RWPE2 (cell line): ENCODE measurements at regions not wholly inside any gene's neighbourhood (a gene's known extent, or its start where the extent isn't known, plus 50 kb on each side); places are given as distances from the start of the nearest gene placed in this dataset.
"Not testable (repeated sequence)": the region's sequence is repeated elsewhere in the genome, so short reads cannot be mapped to it uniquely, and the experiment has no call there.

Source experiments
- ATAC-seq: fragments of 200-7000 bp; cut with Tn5 transposase; 3 replicates; pipeline ENCODE4 v1.9.1; 2021; ENCODE audit warnings: low read depth
- DNase-seq: peaks from one replicate; pipeline ENCODE4 v3.0.0-alpha.2; 2020; ENCODE audit warnings: low spot score
- H3K27ac ChIP-seq: fragments of 450-650 bp; 2 replicates; pipeline ENCODE4 v1.5.1; 2017; ENCODE audit warnings: mild to moderate bottlenecking; ENCODE audit not compliant: poor library complexity, severe bottlenecking
- H3K27me3 ChIP-seq: fragments of 250-450 bp; sonication (Bioruptor Pico); 2 replicates; pipeline ENCODE4 v1.5.1; 2021; ENCODE audit warnings: mild to moderate bottlenecking, moderate library complexity; ENCODE audit not compliant: insufficient read depth, poor library complexity, severe bottlenecking
- H3K36me3 ChIP-seq: fragments of 250-450 bp; sonication (Bioruptor Pico); 2 replicates; pipeline ENCODE4 v1.5.1; 2020; ENCODE audit warnings: low read depth, mild to moderate bottlenecking, moderate library complexity
- H3K4me1 ChIP-seq: fragments of 250-450 bp; sonication (Bioruptor Pico); 2 replicates; pipeline ENCODE4 v1.5.1; 2021; ENCODE audit warnings: mild to moderate bottlenecking, moderate library complexity; ENCODE audit not compliant: insufficient read depth, poor library complexity, severe bottlenecking
- H3K4me3 ChIP-seq: fragments of 250-450 bp; sonication (Bioruptor Pico); 2 replicates; pipeline ENCODE4 v1.5.1; 2021; ENCODE audit warnings: mild to moderate bottlenecking, moderate library complexity; ENCODE audit not compliant: severe bottlenecking
- H3K9me3 ChIP-seq: fragments of 250-450 bp; sonication (Bioruptor Pico); 2 replicates; pipeline ENCODE4 v1.5.1; 2021; ENCODE audit warnings: mild to moderate bottlenecking, moderate library complexity; ENCODE audit not compliant: severe bottlenecking
- CTCF ChIP-seq: fragments of 450-650 bp; IDR thresholded peaks from one replicate; pipeline ENCODE4 v1.5.1; 2017; ENCODE audit warnings: mild to moderate bottlenecking, moderate library complexity; ENCODE audit not compliant: poor library complexity, severe bottlenecking

DNA sequence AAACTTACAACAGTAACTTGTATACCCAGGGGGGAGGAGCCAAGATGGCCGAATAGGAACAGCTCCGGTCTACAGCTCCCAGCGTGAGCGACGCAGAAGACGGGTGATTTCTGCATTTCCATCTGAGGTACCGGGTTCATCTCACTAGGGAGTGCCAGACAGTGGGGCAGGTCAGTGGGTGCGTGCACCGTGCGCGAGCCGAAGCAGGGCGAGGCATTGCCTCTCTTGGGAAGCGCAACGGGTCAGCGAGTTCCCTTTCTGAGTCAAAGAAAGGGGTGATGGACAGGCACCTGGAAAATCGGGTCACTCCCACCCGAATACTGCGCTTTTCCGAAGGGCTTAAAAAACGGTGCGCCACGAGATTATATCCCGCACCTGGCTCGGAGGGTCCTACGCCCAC is 278.8 kb downstream of the FAM47B start:
- not testable (repeated sequence) for ATAC-seq, H3K4me1 ChIP-seq, H3K9me3 ChIP-seq, H3K27ac ChIP-seq, H3K4me3 ChIP-seq, H3K36me3 ChIP-seq, DNase-seq, H3K27me3 ChIP-seq

GRCh38 chrX:35244088-35244741 is 301.6 kb downstream of the FAM47B start:
- no peaks in the 10 kb centered on the region for H3K4me1 ChIP-seq
- H3K4me3 ChIP-seq = no peak overlapping the region
- H3K27ac ChIP-seq = no peak overlapping the region
- H3K9me3 ChIP-seq = no peaks in the 10 kb centered on the region
- DNase-seq = no peak
- ATAC-seq = no peak
- H3K36me3 ChIP-seq = no peaks in the 10 kb centered on the region
- no peaks in the 10 kb centered on the region for H3K27me3 ChIP-seq
- TF ChIP-seq CTCF = no peak

GRCh38 chrX:35244796-35245508 is 302.4 kb downstream of the FAM47B start:
- Histone ChIP-seq H3K9me3 (no peaks in the 10 kb centered on the region), H3K27me3 (no peaks in the 10 kb centered on the region), H3K4me3 (no peak overlapping the region), H3K4me1 (no peaks in the 10 kb centered on the region), H3K27ac (no peak overlapping the region), H3K36me3 (no peaks in the 10 kb centered on the region)
- no peak for DNase-seq
- no peak for TF ChIP-seq CTCF
- no peak for ATAC-seq

- Histone ChIP-seq H3K27ac (no peak overlapping the region), H3K36me3 (no peaks in the 10 kb centered on the region), H3K9me3 (no peaks in the 10 kb centered on the region), H3K4me1 (no peaks in the 10 kb centered on the region), H3K4me3 (no peak overlapping the region), H3K27me3 (no peaks in the 10 kb centered on the region)
- TF ChIP-seq CTCF = no peak
- DNase-seq (no peak), ATAC-seq (no peak)
Measured at GRCh38 chrX:35251226-35251625, 308.6 kb downstream of the FAM47B start.

- no peak for DNase-seq
Measured at GRCh38 chrX:35276115-35276514, 333.5 kb downstream of the FAM47B start.

More at GRCh38 chrX:35276115-35276514, 333.5 kb downstream of the FAM47B start:
- Histone ChIP-seq H3K4me3 (no peak overlapping the region), H3K36me3 (no peaks in the 10 kb centered on the region), H3K4me1 (no peaks in the 10 kb centered on the region), H3K9me3 (no peaks in the 10 kb centered on the region), H3K27ac (no peak overlapping the region), H3K27me3 (no peaks in the 10 kb centered on the region)
- no peak for ATAC-seq
- no peak for TF ChIP-seq CTCF
